ENCODE measurements at regions not wholly inside any gene's neighbourhood (a gene's known extent, or its start where the extent isn't known, plus 50 kb on each side); places are given as distances from the start of the nearest gene placed in this dataset.
"Not testable (repeated sequence)": the region's sequence is repeated elsewhere in the genome, so short reads cannot be mapped to it uniquely, and the experiment has no call there.

DNA sequence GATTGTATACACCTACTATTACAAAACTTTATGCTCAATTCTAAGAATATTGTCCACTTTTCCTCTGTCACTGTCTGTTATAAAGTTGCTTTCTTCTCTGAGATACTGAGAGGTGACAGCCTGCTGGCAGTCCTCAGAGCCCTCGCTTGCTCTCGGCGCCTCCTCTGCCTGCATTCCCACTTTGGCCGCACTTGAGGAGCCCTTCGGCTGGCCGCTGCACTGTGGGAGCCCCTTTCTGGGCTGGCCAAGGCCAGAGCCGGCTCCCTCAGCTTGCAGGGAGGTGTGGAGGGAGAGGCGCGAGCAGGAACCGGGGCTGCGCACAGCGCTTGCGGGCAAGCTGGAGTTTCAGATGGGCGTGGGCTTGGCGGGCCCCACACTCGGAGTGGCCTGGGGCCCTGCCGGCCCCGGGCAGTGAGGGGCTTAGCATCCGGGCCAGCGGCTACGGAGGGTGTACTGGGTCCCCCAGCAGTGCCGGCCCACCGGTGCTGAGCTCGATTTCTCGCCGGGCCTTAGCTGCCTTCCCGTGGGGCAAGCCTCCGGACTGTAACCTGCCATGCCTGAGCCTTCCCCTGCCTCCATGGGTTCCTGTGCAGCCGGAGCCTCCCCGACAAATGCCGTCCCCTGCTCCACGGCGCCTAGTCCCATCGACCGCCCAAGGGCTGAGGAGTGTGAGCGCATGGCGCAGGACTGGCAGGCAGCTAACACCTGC lies 627.6 kb upstream of the PCDH7 start:
- DNase-seq; in situ Hi-C loops (cut with MboI; ENCODE audit: low pct_unique_long_range_greater_than_20kb, low sequenced_read_pairs): not testable (repeated sequence)

DNA sequence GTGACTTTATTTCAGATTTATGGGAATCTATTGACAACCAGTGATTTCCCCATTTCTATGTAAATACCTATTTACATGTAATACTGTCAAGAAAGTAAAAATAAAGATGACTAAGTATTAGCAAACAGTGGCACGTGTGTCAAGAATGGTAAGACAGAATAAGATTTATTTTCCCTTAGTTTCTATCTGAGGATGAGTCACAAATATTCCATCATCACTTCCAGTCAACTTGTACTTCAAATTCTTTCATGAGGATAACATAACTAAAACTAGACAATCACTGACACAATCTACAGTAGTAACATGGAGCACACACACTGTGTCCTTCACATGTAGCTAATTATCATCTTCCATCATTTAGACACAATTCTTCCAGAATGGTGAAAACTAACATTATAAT lies 625.3 kb upstream of the PCDH7 start:
- in situ Hi-C loops (cut with MboI; ENCODE audit: low pct_unique_long_range_greater_than_20kb, low sequenced_read_pairs), result no loop called here
- no peak for DNase-seq

GRCh38 chr4:30103455-30103854 lies 616.7 kb upstream of the PCDH7 start:
- in situ Hi-C loops (cut with MboI; ENCODE audit: low pct_unique_long_range_greater_than_20kb, low sequenced_read_pairs), result no loop called here
- DNase-seq, result no peak

DNA sequence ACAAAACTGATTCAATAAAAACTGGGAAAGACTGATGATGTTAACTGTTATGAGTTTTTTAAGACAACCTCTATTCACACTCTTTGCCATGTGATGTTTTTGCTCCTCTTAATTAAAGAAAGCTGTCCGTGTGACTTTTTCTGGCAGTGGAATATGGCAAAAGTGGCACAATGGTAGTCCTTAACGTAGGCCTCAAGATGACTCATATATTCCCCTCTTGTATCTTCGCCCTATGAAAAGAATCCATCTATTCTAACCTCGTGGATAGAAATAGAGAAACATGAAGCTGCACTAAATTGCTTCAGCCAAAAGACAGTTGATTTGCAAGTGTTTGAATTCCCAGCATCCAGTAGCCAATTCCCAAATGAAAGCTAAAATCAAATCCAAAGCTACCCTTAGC lies 603.8 kb upstream of the PCDH7 start:
- in situ Hi-C loops (cut with MboI; ENCODE audit: low pct_unique_long_range_greater_than_20kb, low sequenced_read_pairs), result no loop called here

GRCh38 chr4:30117433-30117832 lies 602.7 kb upstream of the PCDH7 start:
- DNase-seq, result no peak
- in situ Hi-C loops (cut with MboI; ENCODE audit: low pct_unique_long_range_greater_than_20kb, low sequenced_read_pairs), result no loop called here

More for the DNA sequence above, 603.8 kb upstream of the PCDH7 start:
- no peak for DNase-seq

DNA sequence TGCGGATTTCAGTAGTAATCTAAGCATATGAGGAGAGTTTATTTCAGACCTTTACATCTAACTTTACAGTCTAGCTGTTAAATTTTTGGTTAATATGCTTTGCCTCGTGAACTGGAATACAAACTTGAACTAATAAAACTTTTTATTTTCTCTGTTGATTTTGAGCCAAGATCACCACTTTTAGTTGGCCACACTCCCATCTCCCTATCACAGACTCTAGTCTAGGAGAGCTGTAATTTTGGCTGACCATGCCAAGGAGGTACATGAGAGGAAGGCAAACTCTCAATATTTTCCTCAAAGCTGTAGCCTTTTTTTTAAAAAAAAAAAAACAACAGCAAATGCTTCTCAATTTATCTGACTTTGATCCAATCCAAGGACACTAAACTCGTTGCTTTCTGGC lies 597.5 kb upstream of the PCDH7 start:
- in situ Hi-C loops (cut with MboI; ENCODE audit: low pct_unique_long_range_greater_than_20kb, low sequenced_read_pairs), result no loop called here
- no peak for DNase-seq

- DNase-seq; in situ Hi-C loops (cut with MboI; ENCODE audit: low pct_unique_long_range_greater_than_20kb, low sequenced_read_pairs): not testable (repeated sequence)
Observed at GRCh38 chr4:30124621-30125020, 595.5 kb upstream of the PCDH7 start.

DNA sequence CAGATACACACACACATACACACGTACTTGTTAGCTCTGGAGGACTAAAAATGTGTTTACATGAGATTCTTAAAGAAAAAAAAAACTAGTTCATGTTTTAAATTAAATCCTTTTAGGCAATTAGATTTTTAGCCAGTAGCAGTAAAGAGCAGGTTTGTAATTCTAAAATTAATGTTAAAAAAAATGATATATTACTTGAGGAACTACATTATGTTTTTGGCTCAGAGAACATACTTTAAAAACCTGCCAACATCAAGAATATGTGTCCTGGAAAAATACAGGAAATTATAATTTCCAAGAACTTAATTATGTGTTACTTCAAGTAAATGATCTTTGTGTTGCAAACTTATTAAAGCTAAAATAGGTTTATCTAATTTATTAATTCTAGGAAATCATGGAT lies 594.3 kb upstream of the PCDH7 start:
- no peak for DNase-seq
- in situ Hi-C loops (cut with MboI; ENCODE audit: low pct_unique_long_range_greater_than_20kb, low sequenced_read_pairs), result no loop called here

DNA sequence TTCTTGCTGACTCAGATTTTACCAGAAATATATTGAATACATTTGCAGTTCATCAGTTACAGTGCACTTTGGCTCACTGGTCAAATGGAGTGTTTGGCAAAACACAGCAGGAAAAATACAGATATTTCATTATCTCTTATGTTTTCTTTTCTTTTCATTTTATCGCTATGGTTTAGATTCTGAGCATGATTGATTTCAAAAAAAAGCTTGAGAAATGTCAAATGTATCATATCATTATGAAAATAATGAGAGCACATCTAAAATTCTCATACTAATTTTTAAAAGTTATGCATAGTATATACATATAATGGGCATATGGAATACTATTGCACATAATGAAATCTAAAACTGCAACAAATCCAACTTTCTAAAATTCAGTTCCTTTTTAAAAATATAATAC lies 593.8 kb upstream of the PCDH7 start:
- no peak for DNase-seq
- in situ Hi-C loops (cut with MboI; ENCODE audit: low pct_unique_long_range_greater_than_20kb, low sequenced_read_pairs), result no loop called here

GRCh38 chr4:30148828-30149227 lies 571.3 kb upstream of the PCDH7 start:
- in situ Hi-C loops (cut with MboI; ENCODE audit: low pct_unique_long_range_greater_than_20kb, low sequenced_read_pairs); DNase-seq: not testable (repeated sequence)

- in situ Hi-C loops (cut with MboI; ENCODE audit: low pct_unique_long_range_greater_than_20kb, low sequenced_read_pairs); DNase-seq: not testable (repeated sequence)
Observed at GRCh38 chr4:30149539-30149938, 570.6 kb upstream of the PCDH7 start.

DNA sequence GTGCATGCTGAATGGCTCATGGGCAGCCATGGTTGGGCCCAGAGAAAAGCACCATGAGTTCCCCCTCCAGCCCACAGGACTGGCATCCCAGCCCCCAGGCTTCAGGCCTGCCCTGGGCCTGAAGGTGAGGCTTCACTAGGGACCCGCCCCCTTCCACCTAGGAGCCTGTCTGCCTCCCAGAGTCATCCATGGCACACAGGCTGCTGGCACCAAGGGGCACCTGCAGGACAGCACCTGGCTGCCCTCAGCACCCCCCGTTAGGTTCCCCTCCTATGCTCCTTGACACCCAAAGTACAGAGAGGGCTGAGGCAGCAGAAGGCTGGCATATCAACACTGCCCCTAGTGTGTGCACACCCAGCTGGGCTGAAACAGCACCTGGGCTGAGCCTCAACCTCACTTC lies 566.7 kb upstream of the PCDH7 start:
- in situ Hi-C loops (cut with MboI; ENCODE audit: low pct_unique_long_range_greater_than_20kb, low sequenced_read_pairs), result no loop called here
- no peak for DNase-seq

DNA sequence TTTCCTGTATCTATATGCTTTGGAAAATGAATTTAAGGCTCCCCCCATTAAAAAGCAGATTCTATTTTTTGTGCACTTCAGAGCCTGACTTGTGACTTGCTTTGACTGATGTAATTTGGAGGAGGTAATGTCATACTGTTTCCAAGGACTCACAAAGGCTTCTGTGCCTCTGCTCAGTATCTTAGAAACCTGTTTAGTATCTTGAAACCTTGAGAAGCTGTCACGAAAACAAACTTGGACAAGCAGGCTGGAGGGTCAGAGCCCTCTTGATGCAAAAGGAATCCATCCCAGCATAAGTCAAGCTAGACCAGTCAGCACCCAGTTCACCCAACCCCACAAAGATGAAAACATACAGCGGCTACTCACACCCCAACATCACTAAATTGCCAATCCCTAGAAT lies 560.0 kb upstream of the PCDH7 start:
- no peak for DNase-seq
- in situ Hi-C loops (cut with MboI; ENCODE audit: low pct_unique_long_range_greater_than_20kb, low sequenced_read_pairs), result no loop called here

- no peak for DNase-seq
- in situ Hi-C loops (cut with MboI; ENCODE audit: low pct_unique_long_range_greater_than_20kb, low sequenced_read_pairs), result no loop called here
Observed at GRCh38 chr4:30172416-30172815, 547.8 kb upstream of the PCDH7 start.

- no peak for DNase-seq
- in situ Hi-C loops (cut with MboI; ENCODE audit: low pct_unique_long_range_greater_than_20kb, low sequenced_read_pairs), result no loop called here
Observed at GRCh38 chr4:30181512-30181911, 538.7 kb upstream of the PCDH7 start.

DNA sequence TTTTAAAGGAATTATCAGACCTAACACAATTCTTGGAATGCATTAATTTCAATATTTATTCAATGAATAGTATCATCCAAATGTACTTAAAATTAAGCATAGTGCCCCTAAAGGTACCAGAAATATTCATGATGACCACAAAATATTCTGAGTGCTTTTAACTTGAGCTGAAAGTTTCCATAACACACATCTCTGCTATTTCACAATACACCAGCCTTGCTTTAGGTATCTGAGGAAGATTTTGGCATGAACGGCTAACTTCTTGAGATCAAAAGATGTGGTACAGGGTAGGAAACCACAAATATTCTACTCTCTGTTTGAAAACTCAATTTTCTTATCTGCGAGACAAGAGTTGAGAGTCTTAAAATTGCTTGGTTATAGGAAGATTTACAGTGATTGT lies 538.3 kb upstream of the PCDH7 start:
- no peak for DNase-seq
- in situ Hi-C loops (cut with MboI; ENCODE audit: low pct_unique_long_range_greater_than_20kb, low sequenced_read_pairs), result no loop called here

DNA sequence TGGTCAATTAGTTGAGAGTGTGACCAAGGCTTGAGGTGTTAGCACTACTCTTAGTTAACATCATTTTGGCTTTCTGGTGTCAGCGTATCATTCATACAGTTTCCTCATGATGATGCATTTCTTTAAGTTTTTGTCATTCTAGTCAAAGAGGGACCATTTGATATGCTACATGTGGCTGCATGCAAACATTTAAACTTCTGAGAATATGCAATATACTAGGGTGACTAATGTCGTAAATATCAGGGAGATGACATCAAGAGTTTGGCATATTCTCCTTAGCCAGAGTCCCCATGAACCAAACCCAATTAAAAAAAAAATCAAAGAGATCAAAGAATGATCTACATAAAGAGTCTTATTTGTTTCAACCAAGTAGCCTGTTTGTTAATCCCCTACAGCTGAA lies 537.4 kb upstream of the PCDH7 start:
- in situ Hi-C loops (cut with MboI; ENCODE audit: low pct_unique_long_range_greater_than_20kb, low sequenced_read_pairs), result no loop called here
- no peak for DNase-seq

DNA sequence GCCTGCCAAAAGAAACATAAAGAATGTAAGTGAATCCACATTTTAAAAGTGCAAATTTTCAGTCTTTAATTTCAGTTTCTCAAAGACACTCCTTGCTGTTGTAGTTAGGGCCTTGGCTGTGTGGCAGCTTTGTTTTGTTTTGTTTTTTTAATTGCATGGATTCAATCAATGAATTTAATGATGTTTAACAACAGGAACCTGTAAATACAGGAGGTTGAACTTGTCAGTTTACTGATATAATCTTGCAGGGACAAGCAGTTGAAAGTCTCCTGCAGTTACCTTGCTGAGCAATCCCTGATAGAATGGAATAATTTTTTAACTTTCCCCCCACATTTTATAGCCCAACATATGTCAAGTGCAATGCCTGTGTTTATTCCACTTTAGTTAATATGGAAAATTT lies 528.3 kb upstream of the PCDH7 start:
- in situ Hi-C loops (cut with MboI; ENCODE audit: low pct_unique_long_range_greater_than_20kb, low sequenced_read_pairs), result no loop called here

DNA sequence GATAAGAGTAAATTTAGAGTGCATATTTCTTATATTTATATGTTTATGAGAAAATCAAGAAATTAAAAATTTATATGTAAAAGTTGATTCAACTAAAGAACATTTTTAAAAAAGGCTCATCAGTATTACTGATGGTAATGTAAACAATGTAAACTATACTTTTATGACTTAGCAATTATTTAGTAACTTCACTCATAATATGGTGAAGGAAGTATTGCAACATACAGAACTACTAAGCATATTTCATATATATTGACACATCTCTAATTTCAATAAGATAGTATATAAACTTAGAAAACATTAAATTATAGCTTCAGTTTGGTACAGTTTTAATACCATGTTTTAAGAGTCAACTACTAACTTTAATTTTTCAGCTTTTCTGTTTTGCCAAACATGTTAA lies 512.8 kb upstream of the PCDH7 start:
- in situ Hi-C loops (cut with MboI; ENCODE audit: low pct_unique_long_range_greater_than_20kb, low sequenced_read_pairs), result no loop called here
- DNase-seq, result no peak

More for the DNA sequence above, 528.3 kb upstream of the PCDH7 start:
- no peak for DNase-seq

DNA sequence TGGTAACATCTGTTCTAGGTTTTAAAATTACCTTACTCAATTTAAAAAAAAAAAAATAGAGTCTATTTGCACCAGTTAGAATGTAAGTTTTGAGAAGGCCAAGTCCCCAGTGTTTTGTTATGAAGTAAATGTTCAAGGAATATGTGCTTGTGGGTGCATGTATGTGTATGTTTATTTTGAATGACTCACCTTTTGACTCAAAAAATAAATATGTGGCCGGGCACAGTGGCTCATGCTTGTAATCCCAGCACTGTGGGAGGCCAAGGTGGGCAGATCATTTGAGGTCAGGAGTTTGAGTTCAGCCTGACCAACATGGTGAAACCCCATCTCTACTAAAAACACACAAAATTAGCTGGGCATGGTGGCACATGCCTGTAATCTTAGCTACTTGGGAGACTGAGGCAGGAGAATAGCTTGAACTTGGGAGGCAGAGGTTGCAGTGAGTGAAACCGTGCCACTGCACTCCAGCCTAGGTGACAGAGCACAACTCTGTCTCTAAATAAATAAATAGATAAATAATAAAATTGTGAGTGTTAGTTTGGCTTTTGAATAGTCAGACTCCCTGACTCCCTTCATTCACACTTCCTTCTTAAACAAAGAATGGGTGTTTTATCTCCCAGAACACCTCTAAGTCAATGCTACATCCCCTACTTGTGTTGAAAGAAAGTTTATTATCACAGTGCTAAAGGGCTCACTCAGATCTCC lies 511.3 kb upstream of the PCDH7 start:
- in situ Hi-C loops (cut with MboI; ENCODE audit: low pct_unique_long_range_greater_than_20kb, low sequenced_read_pairs), result no loop called here

DNA sequence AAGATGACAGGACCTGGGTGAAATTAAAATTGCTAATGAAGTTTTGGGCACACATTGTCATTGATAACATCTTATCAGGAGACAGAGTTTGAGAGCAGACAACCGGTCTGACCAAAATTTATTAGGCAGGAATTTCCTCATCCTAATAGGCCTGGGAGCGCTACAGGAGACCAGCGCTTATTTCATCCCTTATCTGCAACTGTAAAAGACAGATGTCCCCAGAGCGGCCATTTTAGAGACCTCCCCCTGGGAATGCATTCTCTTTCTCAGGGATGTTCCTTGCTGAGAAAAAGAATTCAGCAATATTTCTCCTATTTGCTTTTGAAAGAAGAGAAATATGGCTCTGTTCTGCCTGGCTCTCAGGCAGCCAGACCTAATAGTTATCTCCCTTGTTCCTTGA lies 504.2 kb upstream of the PCDH7 start:
- in situ Hi-C loops (cut with MboI; ENCODE audit: low pct_unique_long_range_greater_than_20kb, low sequenced_read_pairs); DNase-seq: not testable (repeated sequence)

More for the DNA sequence above, 511.3 kb upstream of the PCDH7 start:
- DNase-seq, result no peak

Data from KBM-7 (cell line).